GM12878 (cell line): ENCODE measurements at regions not wholly inside any gene's neighbourhood (a gene's known extent, or its start where the extent isn't known, plus 50 kb on each side); places are given as distances from the start of the nearest gene placed in this dataset.

ENCODE experiments used
- ATAC-seq: fragments of 200-7000 bp; cut with Tn5 transposase; 3 replicates; pipeline ENCODE4 v1.9.1; 2020; ENCODE audit warnings: mild to moderate bottlenecking, moderate library complexity
- BruUV-seq: library from RNA; stranded (reverse); fragments of 400-500 nt; replicated peaks from 2 replicates; lab custom pipeline; 2021; lab: Mats Ljungman, UMichigan
- CTCF ChIA-PET: fragments of 300-600 bp; sonication (Branson Sonifier 250); formaldehyde crosslinking; extraction: SDS; loops from one replicate; lab custom pipeline; 2021; ENCODE audit warnings: inconsistent platforms; lab: Yijun Ruan, JAX
- POLR2A ChIA-PET: fragments of 350-600 bp; formaldehyde crosslinking; extraction: SDS; loops from one replicate; lab custom pipeline; 2021; ENCODE audit warnings: inconsistent platforms; lab: Charles Lee
- RAD21 ChIA-PET: fragments of 300-600 bp; sonication (Branson Sonifier 250); formaldehyde crosslinking; loops from one replicate; lab custom pipeline; 2023; ENCODE audit warnings: antibody characterized with exemption; ENCODE audit not compliant: unreplicated experiment; lab: Charles Lee
- SMC1A ChIA-PET: fragments of 300-600 bp; sonication (Branson Sonifier 250); formaldehyde crosslinking; loops from one replicate; lab custom pipeline; 2023; ENCODE audit not compliant: unreplicated experiment, uncharacterized antibody; lab: Charles Lee
- DNase-seq: peaks from one replicate; pipeline ENCODE4 v3.0.0-alpha.2; 2011; ENCODE audit warnings: low read depth, low spot score
- FAIRE-seq: peaks from 3 replicates; lab custom pipeline; 2011; peaks lifted over from hg19 to GRCh38; lab: Jason Lieb, UNC
- H2AFZ ChIP-seq: 2 replicates; pipeline ENCODE4 v1.6.0; 2011; ENCODE audit warnings: low read depth, low read length, control low read depth; ENCODE audit not compliant: control insufficient read depth
- H3K27ac ChIP-seq: 2 replicates; pipeline ENCODE4 v1.5.1; 2011; ENCODE audit warnings: control low read depth; ENCODE audit not compliant: control insufficient read depth, insufficient read depth
- H3K27me3 ChIP-seq, 2 experiments: replicated peaks in 1 of 2; 2 replicates each; pipeline versions ENCODE4 v1.6.0 to v1.6.1; 2011; ENCODE audit warnings: low read length in 1 of 2; ENCODE audit not compliant: control insufficient read depth in 2 of 2, insufficient read depth in 2 of 2
- H3K36me3 ChIP-seq, 2 experiments: 2 replicates each; pipeline ENCODE4 v1.5.1; 2011; ENCODE audit warnings: low read length in 1 of 2; ENCODE audit not compliant: control insufficient read depth in 2 of 2, insufficient read depth in 2 of 2
- H3K4me1 ChIP-seq: 2 replicates; pipeline ENCODE4 v1.6.1; 2011; ENCODE audit warnings: mild to moderate bottlenecking, low read length, moderate library complexity, mixed read lengths; ENCODE audit not compliant: control insufficient read depth, insufficient read depth
- H3K4me2 ChIP-seq: 2 replicates; pipeline ENCODE4 v1.6.0; 2011; ENCODE audit warnings: control low read depth; ENCODE audit not compliant: control insufficient read depth, insufficient read depth
- H3K4me3 ChIP-seq: fragments of 200-600 bp; sonication (generic); 2 replicates; pipeline ENCODE4 v1.5.1; 2016
- H3K79me2 ChIP-seq: 2 replicates; pipeline ENCODE4 v1.6.0; 2011; ENCODE audit warnings: low read length; ENCODE audit not compliant: control insufficient read depth, insufficient read depth
- H3K9ac ChIP-seq: 2 replicates; pipeline ENCODE4 v1.8.0; 2011; ENCODE audit warnings: low read length, control low read depth, mixed read lengths; ENCODE audit not compliant: control insufficient read depth, insufficient read depth
- H3K9me3 ChIP-seq: replicated peaks from 3 replicates; pipeline ENCODE4 v1.5.1; 2011; ENCODE audit warnings: mild to moderate bottlenecking, low read length; ENCODE audit not compliant: control insufficient read depth, insufficient read depth
- H4K20me1 ChIP-seq: 2 replicates; pipeline ENCODE4 v1.6.0; 2011; ENCODE audit not compliant: control insufficient read depth, insufficient read depth
- CBX5 ChIP-seq: sonication (generic); IDR thresholded peaks from 2 replicates; pipeline ENCODE4 v1.6.1; 2016; ENCODE audit warnings: low read depth, moderate library complexity, mild to moderate bottlenecking, inconsistent platforms
- FOS ChIP-seq: IDR thresholded peaks from 3 replicates; pipeline ENCODE4 v1.6.1; 2011; ENCODE audit warnings: borderline replicate concordance; ENCODE audit not compliant: insufficient read length; ENCODE audit errors: extremely low read depth
- FOXK2 ChIP-seq: fragments of 450-650 bp; IDR thresholded peaks from 2 replicates; pipeline ENCODE4 v1.6.1; 2017; ENCODE audit warnings: mild to moderate bottlenecking, moderate library complexity
- HDAC2 ChIP-seq: fragments of 200-600 bp; sonication (generic); IDR thresholded peaks from 2 replicates; pipeline ENCODE4 v1.6.1; 2017
- NR2C2 ChIP-seq: IDR thresholded peaks from 2 replicates; pipeline ENCODE4 v1.6.1; 2011; ENCODE audit warnings: borderline replicate concordance, low read depth; ENCODE audit not compliant: control insufficient read depth, insufficient read length
- POLR2AphosphoS5 ChIP-seq: IDR thresholded peaks from 2 replicates; pipeline ENCODE4 v1.6.1; 2011; ENCODE audit warnings: mild to moderate bottlenecking, low read length, inconsistent platforms
- SP1 ChIP-seq: IDR thresholded peaks from one replicate; pipeline ENCODE4 v1.6.1; 2011; ENCODE audit warnings: low read depth, low read length
- SREBF2 ChIP-seq: IDR thresholded peaks from 2 replicates; pipeline ENCODE4 v1.6.1; 2012; ENCODE audit warnings: mild to moderate bottlenecking, low read length
- TCF12 ChIP-seq: IDR thresholded peaks from 2 replicates; pipeline ENCODE4 v1.6.1; 2011; ENCODE audit warnings: low read depth, mild to moderate bottlenecking, low read length
- YY1 ChIP-seq: IDR thresholded peaks from 2 replicates; pipeline ENCODE4 v1.6.1; 2011; ENCODE audit warnings: low read depth, mild to moderate bottlenecking, low read length
- ZNF384 ChIP-seq: IDR thresholded peaks from 2 replicates; pipeline ENCODE4 v1.6.1; 2012; ENCODE audit warnings: low read depth, mild to moderate bottlenecking, low read length, improper control_type of control experiment, borderline replicate concordance
- ZSCAN29 ChIP-seq: fragments of 450-650 bp; IDR thresholded peaks from 2 replicates; pipeline ENCODE4 v1.6.1; 2017; ENCODE audit warnings: mild to moderate bottlenecking, moderate library complexity
- WGBS: methylation state at CpG from one replicate; pipeline ENCODE4 v1.1.6; 2016; ENCODE audit warnings: low lambda C conversion rate; ENCODE audit not compliant: insufficient replicate concordance, insufficient coverage; ENCODE audit errors: missing lambda C conversion rate; 5-methylcytosine and 5-hydroxymethylcytosine counted together
- in situ Hi-C: fragments of 300-500 bp; cut with MboI; formaldehyde crosslinking; loops from 9 replicates; pipeline ENCODE4 v1.14.3; 2018; ENCODE audit warnings: mixed read lengths
- intact Hi-C: fragments of 100-400 bp; cut with micrococcal nuclease; formaldehyde crosslinking; loops from one replicate; pipeline ENCODE4 v1.14.2; 2022; ENCODE audit not compliant: unreplicated experiment
- TF ChIP-seq, protein P1 (sequence below): fragments of 450-650 bp; IDR thresholded peaks from 2 replicates; pipeline ENCODE4 v1.6.1; 2016; ENCODE audit warnings: mild to moderate bottlenecking
- TF ChIP-seq, protein P2 (sequence below): fragments of 450-650 bp; formaldehyde crosslinking; IDR thresholded peaks from 2 replicates; pipeline ENCODE4 v1.5.0; 2022; ENCODE audit warnings: mild to moderate bottlenecking, missing genetic modification characterization
- TF ChIP-seq, protein P3 (sequence below): fragments of 450-650 bp; IDR thresholded peaks from 2 replicates; pipeline ENCODE4 v1.6.1; 2017; ENCODE audit warnings: antibody characterized with exemption, mild to moderate bottlenecking, moderate library complexity
- TF ChIP-seq, protein P4 (sequence below): IDR thresholded peaks from 2 replicates; pipeline ENCODE4 v1.6.1; 2012; ENCODE audit warnings: low read depth, low read length, improper control_type of control experiment

DNA sequence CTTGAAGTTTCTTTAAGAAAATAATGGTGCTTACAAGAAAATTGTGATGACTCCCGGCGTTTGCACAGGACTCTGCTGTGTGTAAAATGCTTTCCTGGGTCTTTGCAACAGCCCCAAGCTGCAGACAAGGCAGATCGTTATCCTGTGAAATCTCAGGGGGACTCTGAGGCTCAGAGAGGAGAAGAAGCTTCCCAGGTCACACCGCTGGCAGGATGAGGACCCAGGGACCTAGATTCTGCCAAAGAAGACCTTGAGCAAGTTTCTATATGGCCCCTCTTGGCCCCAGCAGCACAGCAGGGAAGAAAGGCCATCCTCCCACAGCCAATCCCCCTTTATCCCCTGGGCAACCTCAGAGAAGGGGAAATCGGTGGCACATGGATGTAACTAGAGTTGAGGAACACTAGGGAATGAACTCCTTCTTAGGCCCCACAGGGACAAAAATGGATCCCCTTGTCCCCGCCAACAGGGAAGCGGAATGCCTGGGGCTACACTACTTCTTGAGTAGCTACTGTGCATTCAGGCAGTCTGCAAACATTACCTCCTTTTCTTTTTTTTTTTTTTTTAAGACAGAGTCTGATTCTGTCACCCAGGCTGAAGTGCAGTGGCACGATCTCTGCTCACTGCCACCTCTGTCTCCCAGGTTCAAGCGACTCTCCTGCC lies 72.8 kb downstream of the CPN2 start (continued):
- TF ChIP-seq CBX5 (no peak), SREBF2 (no peak), FOXK2 (no peak), ZSCAN29 (no peak), NR2C2 (no peak)
- TF ChIP-seq, protein P1, sequence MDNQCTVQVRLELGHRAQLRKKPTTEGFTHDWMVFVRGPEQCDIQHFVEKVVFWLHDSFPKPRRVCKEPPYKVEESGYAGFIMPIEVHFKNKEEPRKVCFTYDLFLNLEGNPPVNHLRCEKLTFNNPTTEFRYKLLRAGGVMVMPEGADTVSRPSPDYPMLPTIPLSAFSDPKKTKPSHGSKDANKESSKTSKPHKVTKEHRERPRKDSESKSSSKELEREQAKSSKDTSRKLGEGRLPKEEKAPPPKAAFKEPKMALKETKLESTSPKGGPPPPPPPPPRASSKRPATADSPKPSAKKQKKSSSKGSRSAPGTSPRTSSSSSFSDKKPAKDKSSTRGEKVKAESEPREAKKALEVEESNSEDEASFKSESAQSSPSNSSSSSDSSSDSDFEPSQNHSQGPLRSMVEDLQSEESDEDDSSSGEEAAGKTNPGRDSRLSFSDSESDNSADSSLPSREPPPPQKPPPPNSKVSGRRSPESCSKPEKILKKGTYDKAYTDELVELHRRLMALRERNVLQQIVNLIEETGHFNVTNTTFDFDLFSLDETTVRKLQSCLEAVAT, result no peak
- TF ChIP-seq, protein P2, sequence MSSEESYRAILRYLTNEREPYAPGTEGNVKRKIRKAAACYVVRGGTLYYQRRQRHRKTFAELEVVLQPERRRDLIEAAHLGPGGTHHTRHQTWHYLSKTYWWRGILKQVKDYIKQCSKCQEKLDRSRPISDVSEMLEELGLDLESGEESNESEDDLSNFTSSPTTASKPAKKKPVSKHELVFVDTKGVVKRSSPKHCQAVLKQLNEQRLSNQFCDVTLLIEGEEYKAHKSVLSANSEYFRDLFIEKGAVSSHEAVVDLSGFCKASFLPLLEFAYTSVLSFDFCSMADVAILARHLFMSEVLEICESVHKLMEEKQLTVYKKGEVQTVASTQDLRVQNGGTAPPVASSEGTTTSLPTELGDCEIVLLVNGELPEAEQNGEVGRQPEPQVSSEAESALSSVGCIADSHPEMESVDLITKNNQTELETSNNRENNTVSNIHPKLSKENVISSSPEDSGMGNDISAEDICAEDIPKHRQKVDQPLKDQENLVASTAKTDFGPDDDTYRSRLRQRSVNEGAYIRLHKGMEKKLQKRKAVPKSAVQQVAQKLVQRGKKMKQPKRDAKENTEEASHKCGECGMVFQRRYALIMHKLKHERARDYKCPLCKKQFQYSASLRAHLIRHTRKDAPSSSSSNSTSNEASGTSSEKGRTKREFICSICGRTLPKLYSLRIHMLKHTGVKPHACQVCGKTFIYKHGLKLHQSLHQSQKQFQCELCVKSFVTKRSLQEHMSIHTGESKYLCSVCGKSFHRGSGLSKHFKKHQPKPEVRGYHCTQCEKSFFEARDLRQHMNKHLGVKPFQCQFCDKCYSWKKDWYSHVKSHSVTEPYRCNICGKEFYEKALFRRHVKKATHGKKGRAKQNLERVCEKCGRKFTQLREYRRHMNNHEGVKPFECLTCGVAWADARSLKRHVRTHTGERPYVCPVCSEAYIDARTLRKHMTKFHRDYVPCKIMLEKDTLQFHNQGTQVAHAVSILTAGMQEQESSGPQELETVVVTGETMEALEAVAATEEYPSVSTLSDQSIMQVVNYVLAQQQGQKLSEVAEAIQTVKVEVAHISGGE (CRISPR knock-in tag), result no peak

DNA sequence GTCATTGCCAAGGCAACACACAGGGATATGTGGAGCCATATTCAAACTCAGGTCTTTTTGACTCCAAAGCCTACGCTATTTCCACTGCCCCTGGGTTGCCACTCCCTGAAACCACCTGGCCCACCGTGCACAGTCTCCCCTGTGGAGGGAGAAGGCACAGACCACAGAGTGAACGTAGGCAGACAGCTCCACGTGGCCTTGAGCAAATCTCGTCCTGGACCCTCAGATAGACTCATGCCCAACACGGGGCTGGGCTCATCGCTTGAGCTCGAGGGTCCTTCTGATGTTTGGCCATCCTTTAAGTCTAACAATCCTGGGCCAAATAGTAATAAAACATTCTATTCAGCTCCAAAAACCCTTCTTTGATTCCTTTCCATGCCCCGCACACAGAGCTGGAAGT lies 72.0 kb downstream of the CPN2 start:
- no peak overlapping the region for H3K4me3 ChIP-seq
- ATAC-seq, result no peak
- H3K4me2 ChIP-seq, result no peak overlapping the region
- H3K9me3 ChIP-seq, result no peaks in the 10 kb centered on the region
- RAD21 ChIA-PET, result no interaction called here
- DNase-seq, result no peak
- no TSS peak for BruUV-seq
- H4K20me1 ChIP-seq, result no peaks in the 10 kb centered on the region
- 55% methylated on average over 9 of the region's 9 CpGs for WGBS
- H3K36me3 ChIP-seq, result no peaks in the 10 kb centered on the region
- no peak for FAIRE-seq
- no peak overlapping the region for H3K27ac ChIP-seq
- H3K9ac ChIP-seq, result no peak overlapping the region
- intact Hi-C loops (no loop called here), in situ Hi-C loops (no loop called here)
- SMC1A ChIA-PET, result no interaction called here
- H3K79me2 ChIP-seq, result no peaks in the 10 kb centered on the region
- POLR2A ChIA-PET, result no interaction called here
- no peak overlapping the region for H2AFZ ChIP-seq
- H3K27me3 ChIP-seq, result no peaks in the 10 kb centered on the region
- CTCF ChIA-PET, result no interaction called here
- no peaks in the 10 kb centered on the region for H3K4me1 ChIP-seq
- no peak for TF ChIP-seq ZNF384
- no peak for TF ChIP-seq POLR2AphosphoS5
- no peak for TF ChIP-seq HDAC2
- TF ChIP-seq, protein P3, sequence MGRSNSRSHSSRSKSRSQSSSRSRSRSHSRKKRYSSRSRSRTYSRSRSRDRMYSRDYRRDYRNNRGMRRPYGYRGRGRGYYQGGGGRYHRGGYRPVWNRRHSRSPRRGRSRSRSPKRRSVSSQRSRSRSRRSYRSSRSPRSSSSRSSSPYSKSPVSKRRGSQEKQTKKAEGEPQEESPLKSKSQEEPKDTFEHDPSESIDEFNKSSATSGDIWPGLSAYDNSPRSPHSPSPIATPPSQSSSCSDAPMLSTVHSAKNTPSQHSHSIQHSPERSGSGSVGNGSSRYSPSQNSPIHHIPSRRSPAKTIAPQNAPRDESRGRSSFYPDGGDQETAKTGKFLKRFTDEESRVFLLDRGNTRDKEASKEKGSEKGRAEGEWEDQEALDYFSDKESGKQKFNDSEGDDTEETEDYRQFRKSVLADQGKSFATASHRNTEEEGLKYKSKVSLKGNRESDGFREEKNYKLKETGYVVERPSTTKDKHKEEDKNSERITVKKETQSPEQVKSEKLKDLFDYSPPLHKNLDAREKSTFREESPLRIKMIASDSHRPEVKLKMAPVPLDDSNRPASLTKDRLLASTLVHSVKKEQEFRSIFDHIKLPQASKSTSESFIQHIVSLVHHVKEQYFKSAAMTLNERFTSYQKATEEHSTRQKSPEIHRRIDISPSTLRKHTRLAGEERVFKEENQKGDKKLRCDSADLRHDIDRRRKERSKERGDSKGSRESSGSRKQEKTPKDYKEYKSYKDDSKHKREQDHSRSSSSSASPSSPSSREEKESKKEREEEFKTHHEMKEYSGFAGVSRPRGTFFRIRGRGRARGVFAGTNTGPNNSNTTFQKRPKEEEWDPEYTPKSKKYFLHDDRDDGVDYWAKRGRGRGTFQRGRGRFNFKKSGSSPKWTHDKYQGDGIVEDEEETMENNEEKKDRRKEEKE, result no peak
- TF ChIP-seq TCF12, result no peak
- TF ChIP-seq YY1, result no peak
- TF ChIP-seq FOS, result no peak
- no peak for TF ChIP-seq SP1
- TF ChIP-seq, protein P4, sequence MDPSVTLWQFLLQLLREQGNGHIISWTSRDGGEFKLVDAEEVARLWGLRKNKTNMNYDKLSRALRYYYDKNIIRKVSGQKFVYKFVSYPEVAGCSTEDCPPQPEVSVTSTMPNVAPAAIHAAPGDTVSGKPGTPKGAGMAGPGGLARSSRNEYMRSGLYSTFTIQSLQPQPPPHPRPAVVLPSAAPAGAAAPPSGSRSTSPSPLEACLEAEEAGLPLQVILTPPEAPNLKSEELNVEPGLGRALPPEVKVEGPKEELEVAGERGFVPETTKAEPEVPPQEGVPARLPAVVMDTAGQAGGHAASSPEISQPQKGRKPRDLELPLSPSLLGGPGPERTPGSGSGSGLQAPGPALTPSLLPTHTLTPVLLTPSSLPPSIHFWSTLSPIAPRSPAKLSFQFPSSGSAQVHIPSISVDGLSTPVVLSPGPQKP, result no peak
